ENCODE measurements at regions not wholly inside any gene's neighbourhood (a gene's known extent, or its start where the extent isn't known, plus 50 kb on each side); places are given as distances from the start of the nearest gene placed in this dataset.
"Not testable (repeated sequence)": the region's sequence is repeated elsewhere in the genome, so short reads cannot be mapped to it uniquely, and the experiment has no call there.

DNA sequence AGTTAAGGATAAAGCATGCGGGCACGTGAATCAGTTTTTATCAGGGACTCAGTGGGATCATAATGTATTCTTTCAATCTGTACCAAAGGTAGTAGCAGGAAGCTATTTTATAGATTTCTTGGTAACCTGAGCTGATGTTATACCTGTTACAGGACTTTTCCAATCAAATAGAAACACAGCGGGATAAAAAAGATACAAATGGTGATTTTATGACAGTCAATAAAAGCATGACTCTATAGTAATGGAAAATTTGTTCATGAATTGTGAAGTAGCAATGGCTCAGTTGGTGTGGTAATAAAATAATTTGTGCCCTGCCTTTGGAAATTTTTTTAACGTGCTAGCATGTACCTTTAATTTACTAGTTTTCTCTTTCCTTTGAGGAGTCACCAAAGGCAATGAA lies 300.7 kb upstream of the CELF2 start:
- no peak for DNase-seq (ENCODE audit: extremely low spot score in 2 of 2)
- TF ChIP-seq, protein P1, sequence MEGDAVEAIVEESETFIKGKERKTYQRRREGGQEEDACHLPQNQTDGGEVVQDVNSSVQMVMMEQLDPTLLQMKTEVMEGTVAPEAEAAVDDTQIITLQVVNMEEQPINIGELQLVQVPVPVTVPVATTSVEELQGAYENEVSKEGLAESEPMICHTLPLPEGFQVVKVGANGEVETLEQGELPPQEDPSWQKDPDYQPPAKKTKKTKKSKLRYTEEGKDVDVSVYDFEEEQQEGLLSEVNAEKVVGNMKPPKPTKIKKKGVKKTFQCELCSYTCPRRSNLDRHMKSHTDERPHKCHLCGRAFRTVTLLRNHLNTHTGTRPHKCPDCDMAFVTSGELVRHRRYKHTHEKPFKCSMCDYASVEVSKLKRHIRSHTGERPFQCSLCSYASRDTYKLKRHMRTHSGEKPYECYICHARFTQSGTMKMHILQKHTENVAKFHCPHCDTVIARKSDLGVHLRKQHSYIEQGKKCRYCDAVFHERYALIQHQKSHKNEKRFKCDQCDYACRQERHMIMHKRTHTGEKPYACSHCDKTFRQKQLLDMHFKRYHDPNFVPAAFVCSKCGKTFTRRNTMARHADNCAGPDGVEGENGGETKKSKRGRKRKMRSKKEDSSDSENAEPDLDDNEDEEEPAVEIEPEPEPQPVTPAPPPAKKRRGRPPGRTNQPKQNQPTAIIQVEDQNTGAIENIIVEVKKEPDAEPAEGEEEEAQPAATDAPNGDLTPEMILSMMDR (IDR thresholded peaks at IDR 0.05): no peak
- no peak for TF ChIP-seq POLR2A (IDR thresholded peaks at IDR 0.05)
- TF ChIP-seq POLR2AphosphoS5 (IDR thresholded peaks at IDR 0.05; ENCODE audit: insufficient read depth in 1 of 2, low read depth in 1 of 2): no peak
- Histone ChIP-seq H3K36me3 (no peaks in the 10 kb centered on the region), H3K9me3 (no peaks in the 10 kb centered on the region), H3K4me3 (no peak overlapping the region), H3K4me1 (no peaks in the 10 kb centered on the region), H3K27ac (no peak overlapping the region), H3K27me3 (no peaks in the 10 kb centered on the region)
- intact Hi-C loops (cut with DNase I): no loop called here

DNA sequence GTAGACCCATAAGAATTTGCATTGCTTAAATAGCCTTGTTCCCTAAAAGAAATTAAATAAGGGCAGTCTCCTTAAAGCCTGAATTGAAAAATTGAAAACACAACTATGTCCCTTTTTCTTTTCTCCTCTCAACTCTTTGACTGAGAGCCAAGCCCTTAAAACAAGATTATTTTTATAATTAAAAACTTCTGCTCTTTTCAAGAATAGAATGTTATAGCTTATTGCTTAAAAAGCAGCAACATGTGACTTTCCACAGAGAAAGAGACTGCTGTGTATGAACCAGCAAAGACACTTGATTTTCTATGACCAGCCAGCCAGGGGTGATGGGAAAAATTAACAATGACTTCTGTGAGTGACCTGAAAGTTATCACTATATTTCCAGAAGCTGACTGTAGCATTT lies 295.2 kb upstream of the CELF2 start:
- H3K27me3 ChIP-seq: no peaks in the 10 kb centered on the region
- TF ChIP-seq POLR2A (IDR thresholded peaks at IDR 0.05): no peak
- TF ChIP-seq, protein P1 (IDR thresholded peaks at IDR 0.05): no peak
- TF ChIP-seq POLR2AphosphoS5 (IDR thresholded peaks at IDR 0.05; ENCODE audit: insufficient read depth in 1 of 2, low read depth in 1 of 2): no peak
- no peaks in the 10 kb centered on the region for H3K36me3 ChIP-seq
- no peaks in the 10 kb centered on the region for H3K4me1 ChIP-seq
- intact Hi-C loops (cut with DNase I): no loop called here
- H3K27ac ChIP-seq: no peak overlapping the region
- H3K4me3 ChIP-seq: no peak overlapping the region
- no peaks in the 10 kb centered on the region for H3K9me3 ChIP-seq
- no peak for DNase-seq (ENCODE audit: extremely low spot score in 2 of 2)

DNA sequence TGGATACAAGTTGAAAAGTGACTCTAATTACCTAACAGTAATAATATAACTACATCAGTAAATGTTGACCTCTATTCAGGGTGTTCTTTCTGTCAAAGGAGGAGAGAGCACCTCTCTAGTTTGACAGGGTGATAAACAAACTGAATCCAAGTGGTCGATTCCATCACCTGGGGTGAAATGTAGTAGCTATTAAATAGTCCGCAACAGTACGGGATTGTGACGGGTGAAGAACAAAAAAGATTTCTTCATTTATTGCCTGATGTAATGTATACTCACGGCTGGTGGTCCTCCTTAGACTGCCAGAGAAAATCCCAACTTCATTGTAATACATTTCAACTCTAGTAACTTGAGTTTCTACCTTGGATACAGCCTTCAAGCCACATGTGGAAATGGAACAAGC lies 292.5 kb upstream of the CELF2 start:
- intact Hi-C loops (cut with DNase I): no loop called here
- Histone ChIP-seq H3K27me3 (no peaks in the 10 kb centered on the region), H3K36me3 (no peaks in the 10 kb centered on the region), H3K4me1 (no peaks in the 10 kb centered on the region), H3K9me3 (no peaks in the 10 kb centered on the region), H3K4me3 (no peak overlapping the region), H3K27ac (no peak overlapping the region)
- DNase-seq (ENCODE audit: extremely low spot score in 2 of 2): no peak
- TF ChIP-seq, protein P1 (IDR thresholded peaks at IDR 0.05): no peak
- TF ChIP-seq POLR2AphosphoS5 (IDR thresholded peaks at IDR 0.05; ENCODE audit: insufficient read depth in 1 of 2, low read depth in 1 of 2) (no peak), POLR2A (IDR thresholded peaks at IDR 0.05) (no peak)

DNA sequence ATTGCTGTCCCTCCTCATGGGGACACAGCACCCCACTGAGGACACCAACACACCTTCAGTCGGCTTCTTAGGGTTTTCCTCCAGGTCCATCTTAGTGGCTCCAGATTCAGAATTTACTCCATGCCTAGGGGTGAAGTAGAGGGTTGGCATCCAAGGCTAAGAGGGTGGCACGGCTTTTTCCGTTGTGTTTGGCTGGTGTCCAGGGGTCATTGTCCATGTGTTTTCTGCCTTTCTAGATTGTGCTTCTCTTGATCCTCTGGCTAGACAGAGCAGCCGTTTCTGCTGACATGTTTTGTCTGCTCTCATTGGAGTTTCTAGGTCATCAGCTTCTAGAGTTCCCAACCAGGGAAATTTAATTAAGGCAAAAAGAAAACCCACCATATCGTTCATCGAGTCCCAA lies 291.6 kb upstream of the CELF2 start:
- TF ChIP-seq POLR2A (IDR thresholded peaks at IDR 0.05) (no peak), POLR2AphosphoS5 (IDR thresholded peaks at IDR 0.05; ENCODE audit: insufficient read depth in 1 of 2, low read depth in 1 of 2) (no peak)
- TF ChIP-seq, protein P1 (IDR thresholded peaks at IDR 0.05): no peak
- no peak overlapping the region for H3K4me3 ChIP-seq
- H3K4me1 ChIP-seq: no peaks in the 10 kb centered on the region
- no peaks in the 10 kb centered on the region for H3K9me3 ChIP-seq
- H3K27me3 ChIP-seq: no peaks in the 10 kb centered on the region
- no peak for DNase-seq (ENCODE audit: extremely low spot score in 2 of 2)
- intact Hi-C loops (cut with DNase I): no loop called here
- H3K36me3 ChIP-seq: no peaks in the 10 kb centered on the region
- H3K27ac ChIP-seq: no peak overlapping the region

DNA sequence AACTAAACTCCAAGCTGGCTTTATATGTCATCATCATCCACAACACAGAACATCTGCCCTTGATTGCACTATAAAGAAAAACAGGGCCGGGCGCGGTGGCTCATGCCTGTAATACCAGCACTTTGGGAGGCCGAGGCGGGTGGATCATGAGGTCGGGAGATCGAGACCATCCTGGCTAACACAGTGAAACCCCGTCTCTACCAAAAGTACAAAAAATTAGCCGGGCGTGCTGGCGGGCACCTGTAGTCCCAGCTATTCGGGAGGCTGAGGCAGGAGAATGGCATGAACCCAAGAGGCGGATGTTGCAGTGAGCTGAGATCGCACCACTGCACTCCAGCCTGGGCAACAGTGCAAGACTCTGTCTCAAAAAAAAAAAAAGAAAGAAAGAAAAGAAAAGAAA lies 290.3 kb upstream of the CELF2 start:
- DNase-seq (ENCODE audit: extremely low spot score in 2 of 2); H3K36me3 ChIP-seq; intact Hi-C loops (cut with DNase I); H3K27ac ChIP-seq; H3K9me3 ChIP-seq; H3K4me1 ChIP-seq; H3K4me3 ChIP-seq; H3K27me3 ChIP-seq: not testable (repeated sequence)

DNA sequence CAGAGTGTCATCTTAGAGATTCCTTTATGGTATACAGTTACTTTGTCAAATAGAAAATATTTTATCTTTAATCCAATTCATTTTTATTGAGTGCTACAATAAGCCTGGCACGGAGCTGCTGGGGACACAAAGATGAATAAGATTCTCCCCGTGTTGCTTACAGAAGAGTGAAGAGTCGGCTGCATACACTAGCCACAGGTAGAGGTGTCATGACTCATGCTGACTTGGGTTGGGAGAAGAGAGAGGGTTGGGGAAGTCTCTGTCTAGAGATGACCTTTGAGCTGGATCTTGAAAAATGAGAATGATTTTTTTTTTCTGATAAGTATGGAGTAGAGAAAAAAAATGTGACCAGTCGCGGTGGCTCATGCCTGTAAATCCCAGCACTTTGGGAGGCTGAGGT lies 289.9 kb upstream of the CELF2 start:
- Histone ChIP-seq H3K4me3 (no peak overlapping the region), H3K36me3 (no peaks in the 10 kb centered on the region), H3K4me1 (no peaks in the 10 kb centered on the region), H3K9me3 (no peaks in the 10 kb centered on the region), H3K27ac (no peak overlapping the region), H3K27me3 (no peaks in the 10 kb centered on the region)
- TF ChIP-seq POLR2A (IDR thresholded peaks at IDR 0.05) (no peak), POLR2AphosphoS5 (IDR thresholded peaks at IDR 0.05; ENCODE audit: insufficient read depth in 1 of 2, low read depth in 1 of 2) (no peak)
- TF ChIP-seq, protein P1 (IDR thresholded peaks at IDR 0.05): no peak
- intact Hi-C loops (cut with DNase I): no loop called here
- DNase-seq (ENCODE audit: extremely low spot score in 2 of 2): no peak
